ENCODE measurements at regions not wholly inside any gene's neighbourhood (a gene's known extent, or its start where the extent isn't known, plus 50 kb on each side); places are given as distances from the start of the nearest gene placed in this dataset.

GRCh38 chr21:28867401-28867800 is 125.3 kb downstream of the LTN1 start:
- H3K27me3 Mint-ChIP-seq (ENCODE audit: low read depth in 3 of 3) = peaks cover 0 to 4% (median 0%) of the 10 kb centered on the region in 3 donors
- no CpG with 5 or more reads among the region's 3 CpGs for WGBS (ENCODE audit: insufficient coverage)
- H3K27ac Mint-ChIP-seq = no peak overlapping the region
- Histone ChIP-seq H2AFZ (ENCODE audit: insufficient read depth, low read depth, low read length, poor library complexity, severe bottlenecking) (no peak overlapping the region), H3K9ac (ENCODE audit: insufficient read depth, low read length, poor library complexity, severe bottlenecking) (no peak overlapping the region), H3K79me2 (ENCODE audit: insufficient read depth, low read length) (no peaks in the 10 kb centered on the region), H3K27me3 (ENCODE audit: control insufficient read depth in 2 of 2, insufficient read depth in 2 of 2, low read length in 2 of 2) (no peaks in the 10 kb centered on the region), H3K27ac (ENCODE audit: low read depth in 1 of 2, low read length in 2 of 2) (no peak overlapping the region), H3K4me2 (replicated peaks; ENCODE audit: extremely low read depth, low read length, poor library complexity, severe bottlenecking) (no peak overlapping the region), H4K20me1 (ENCODE audit: insufficient read depth, low read length) (no peaks in the 10 kb centered on the region), H3K9me3 (replicated peaks in 1 of 2; ENCODE audit: control insufficient read depth in 1 of 2, insufficient read depth in 1 of 2, low read length in 2 of 2) (no peaks in the 10 kb centered on the region), H3K36me3 (replicated peaks in 1 of 2; ENCODE audit: control insufficient read depth in 1 of 2, insufficient read depth in 2 of 2, low read length in 2 of 2) (no peaks in the 10 kb centered on the region), H3K4me3 (replicated peaks in 1 of 3; ENCODE audit: low read depth in 2 of 3, low read length in 3 of 3) (no peak overlapping the region), H3K4me1 (ENCODE audit: control insufficient read depth in 1 of 2, insufficient read depth in 2 of 2, low read length in 2 of 2) (no peaks in the 10 kb centered on the region)
- peaks cover 3 to 5% of the 10 kb centered on the region in 2 donors for H3K36me3 Mint-ChIP-seq
- intact Hi-C loops (cut with micrococcal nuclease) = no loop called here
- TF ChIP-seq CTCF (IDR thresholded peaks at IDR 0.05) = no peak
- no peaks in the 10 kb centered on the region for H3K4me1 Mint-ChIP-seq
- no peak overlapping the region for H3K4me3 Mint-ChIP-seq
- no peak for DNase-seq
- H3K9me3 Mint-ChIP-seq = peaks cover 0 to 10% (median 4%) of the 10 kb centered on the region in 7 donors

GRCh38 chr21:28865488-28866186 is 127.0 kb downstream of the LTN1 start:
- Mint-ChIP-seq H3K27ac (no peak overlapping the region), H3K36me3 (peaks cover 0 to 2% of the 10 kb centered on the region in 2 donors), H3K4me1 (no peaks in the 10 kb centered on the region), H3K4me3 (no peak overlapping the region), H3K9me3 (peaks cover 0 to 13% (median 6%) of the 10 kb centered on the region in 7 donors), H3K27me3 (ENCODE audit: low read depth in 3 of 3) (peaks cover 0 to 5% (median 0%) of the 10 kb centered on the region in 3 donors)
- no peaks in the 10 kb centered on the region for H3K79me2 ChIP-seq (ENCODE audit: insufficient read depth, low read length)
- no peaks in the 10 kb centered on the region for H3K9me3 ChIP-seq (replicated peaks in 1 of 2; ENCODE audit: control insufficient read depth in 1 of 2, insufficient read depth in 1 of 2, low read length in 2 of 2)
- DNase-seq = no peak
- H2AFZ ChIP-seq (ENCODE audit: insufficient read depth, low read depth, low read length, poor library complexity, severe bottlenecking) = no peak overlapping the region
- no peak for TF ChIP-seq CTCF (IDR thresholded peaks at IDR 0.05)
- H3K4me2 ChIP-seq (replicated peaks; ENCODE audit: extremely low read depth, low read length, poor library complexity, severe bottlenecking) = no peak overlapping the region
- H3K9ac ChIP-seq (ENCODE audit: insufficient read depth, low read length, poor library complexity, severe bottlenecking) = no peak overlapping the region
- H3K27ac ChIP-seq (ENCODE audit: low read depth in 1 of 2, low read length in 2 of 2) = no peak overlapping the region
- intact Hi-C loops (cut with micrococcal nuclease) = no loop called here
- H3K4me1 ChIP-seq (ENCODE audit: control insufficient read depth in 1 of 2, insufficient read depth in 2 of 2, low read length in 2 of 2) = no peaks in the 10 kb centered on the region
- H3K4me3 ChIP-seq (replicated peaks in 1 of 3; ENCODE audit: low read depth in 2 of 3, low read length in 3 of 3) = no peak overlapping the region
- H3K36me3 ChIP-seq (replicated peaks in 1 of 2; ENCODE audit: control insufficient read depth in 1 of 2, insufficient read depth in 2 of 2, low read length in 2 of 2) = no peaks in the 10 kb centered on the region
- H3K27me3 ChIP-seq (ENCODE audit: control insufficient read depth in 2 of 2, insufficient read depth in 2 of 2, low read length in 2 of 2) = no peaks in the 10 kb centered on the region
- H4K20me1 ChIP-seq (ENCODE audit: insufficient read depth, low read length) = no peaks in the 10 kb centered on the region
- WGBS (ENCODE audit: insufficient coverage) = 86% methylated on average over 5 of the region's 5 CpGs
